Heart left ventricle (tissue), 13 donors: ENCODE measurements at regions not wholly inside any gene's neighbourhood (a gene's known extent, or its start where the extent isn't known, plus 50 kb on each side); places are given as distances from the start of the nearest gene placed in this dataset.

Experiments
- CTCF ChIP-seq, 12 donors: fragments of 200-600 bp; sonication (generic) in 4 of 12; IDR thresholded peaks; one replicate each; pipeline versions ENCODE4 v1.5.0 to v1.8.0; 2018 to 2022; ENCODE audit warnings: antibody characterized with exemption in 12 of 12, mild to moderate bottlenecking in 5 of 12
- POLR2A ChIP-seq, 2 donors: fragments of 450-650 bp; IDR thresholded peaks; one replicate each; pipeline ENCODE4 v1.6.1; 2017; ENCODE audit warnings: antibody characterized with exemption in 2 of 2, mild to moderate bottlenecking in 2 of 2, moderate library complexity in 2 of 2
- donor health status: ischemic (EF 13 %, LVEDD 7.1; RV severe dilation, severe dysfunction).
- donor health status: DM: no; HTN: yes; CAD: no.
- donor health status: DM: no; HTN: no; CAD: no.
- donor health status: ischemic (EF 25% LVEDD 6.9; RV normal size, moderate dysfunction).
- donor health status: ischemic (EF 25% LVEDD 5.7; RV mildly dilated, moderate dysfunction).
- donor health status: ischemic (EF 35%, LVEDD 5.7; RV mildly dilated, moderate dysfunction).
- donor health status: nonischemic (EF 11% LVEDD 7.7; RV severe dilation, severe dysfunction).
- donor health status: DM: yes; HTN: yes; CAD: no.
- donor health status: PGD.
- donor health status: ischemic (EF 29% LVEDD 5.4; RV normal size, mild dysfunction).
- donor health status: nonischemic (EF 23%, LVEDD 6.1; RV moderate dilation, normal function).

GRCh38 chr4:23660865-23661264, 229.0 kb downstream of the PPARGC1A start:
- TF ChIP-seq CTCF (IDR thresholded peaks at IDR 0.05): no peak
- no peak for TF ChIP-seq POLR2A (IDR thresholded peaks at IDR 0.05)
